GM18861 (cell line): ENCODE measurements at regions not wholly inside any gene's neighbourhood (a gene's known extent, or its start where the extent isn't known, plus 50 kb on each side); places are given as distances from the start of the nearest gene placed in this dataset.

Source experiments
- ATAC-seq: cut with Tn5 transposase; IDR thresholded peaks from one replicate; pipeline ENCODE4 v1.9.1; 2021; ENCODE audit not compliant: unreplicated experiment

- ATAC-seq = peak; percentile 53
Observed at GRCh38 chr10:62735464-62736167, 68.9 kb upstream of the ADO start.

- no peak for ATAC-seq
Observed at GRCh38 chr10:62736168-62736546, 68.4 kb upstream of the ADO start.

- no peak for ATAC-seq
Observed at GRCh38 chr10:62738916-62739315, 65.6 kb upstream of the ADO start.

GRCh38 chr10:62740885-62741745 lies 63.4 kb upstream of the ADO start:
- ATAC-seq = no peak

GRCh38 chr10:62741996-62742395 lies 62.5 kb upstream of the ADO start:
- ATAC-seq = no peak

GRCh38 chr10:62742536-62743061 lies 61.9 kb upstream of the ADO start:
- no peak for ATAC-seq

GRCh38 chr10:62744136-62744535 lies 60.4 kb upstream of the ADO start:
- no peak for ATAC-seq

GRCh38 chr10:62745581-62745980 lies 58.9 kb upstream of the ADO start:
- no peak for ATAC-seq

- no peak for ATAC-seq
Observed at GRCh38 chr10:62746951-62747729, 57.4 kb upstream of the ADO start.

- ATAC-seq = no peak
Observed at GRCh38 chr10:62748386-62748785, 56.1 kb upstream of the ADO start.

- no peak for ATAC-seq
Observed at GRCh38 chr10:62749093-62749683, 55.3 kb upstream of the ADO start.
